AG20443 (cell line): ENCODE measurements at regions not wholly inside any gene's neighbourhood (a gene's known extent, or its start where the extent isn't known, plus 50 kb on each side); places are given as distances from the start of the nearest gene placed in this dataset.

Source experiments
- DNase-seq: peaks from one replicate; pipeline ENCODE4 v3.0.0; 2012; ENCODE audit warnings: low spot score, mixed read lengths

DNA sequence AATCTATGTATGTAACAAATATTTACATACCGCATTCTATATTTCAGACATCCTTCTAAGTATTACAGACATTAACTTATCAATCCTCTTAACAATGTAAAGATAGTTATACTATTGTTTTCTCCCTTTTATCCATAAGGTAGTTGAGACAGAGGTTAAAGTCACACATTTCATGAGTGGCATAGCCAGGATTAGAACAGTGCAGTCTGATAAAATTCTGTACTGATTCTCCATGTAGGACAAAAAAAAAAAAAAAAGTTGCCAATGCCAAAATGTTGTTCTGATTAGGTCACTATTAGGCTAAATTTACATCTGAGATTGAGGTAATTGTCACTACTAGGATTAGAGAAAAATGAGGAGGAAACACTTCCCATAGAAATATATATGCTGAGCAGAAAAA is 629.2 kb downstream of the OTOL1 start:
- DNase-seq, result no peak

DNA sequence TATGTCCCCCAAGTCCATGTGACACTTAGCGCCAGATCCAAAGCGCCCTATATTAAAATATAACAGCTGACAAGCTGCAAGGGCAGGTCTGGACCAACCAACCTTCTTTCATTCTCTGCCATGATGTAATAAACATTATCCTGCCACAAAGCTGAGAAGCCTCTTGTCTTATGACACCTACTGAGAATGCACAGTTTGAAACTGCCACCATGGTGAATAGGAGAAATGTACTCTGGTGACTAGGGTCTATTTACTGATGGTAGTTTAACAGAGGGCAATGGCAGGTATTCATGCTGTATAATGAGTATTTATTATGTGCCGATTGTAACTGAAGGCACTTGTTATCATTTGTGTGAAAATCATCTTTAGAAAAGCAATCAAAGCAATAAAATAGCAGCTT is 634.0 kb downstream of the OTOL1 start:
- DNase-seq, result no peak

DNA sequence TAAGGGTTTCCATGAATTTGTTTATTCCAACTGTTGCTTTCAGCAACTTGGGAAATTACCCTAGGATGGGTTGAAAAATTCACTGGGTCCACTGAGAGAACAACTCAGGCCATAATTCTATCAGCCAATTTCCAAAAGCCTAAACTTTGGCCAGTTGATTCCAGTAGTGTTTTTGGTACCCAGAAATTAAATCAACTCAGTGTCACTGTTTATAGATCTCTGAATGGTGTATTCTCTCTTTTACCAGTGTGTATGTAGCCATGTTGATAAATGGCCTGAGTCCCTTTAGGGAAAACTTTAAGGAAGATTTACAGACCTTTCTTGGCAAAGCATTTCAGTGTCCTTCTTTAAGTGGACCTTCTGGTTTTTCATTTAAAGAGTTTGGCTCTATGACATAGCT is 636.4 kb downstream of the OTOL1 start:
- DNase-seq, result no peak

- DNase-seq, result no peak
Measured at GRCh38 chr3:162134571-162134970, 638.0 kb downstream of the OTOL1 start.

- no peak for DNase-seq
Measured at GRCh38 chr3:162136136-162136535, 639.5 kb downstream of the OTOL1 start.

DNA sequence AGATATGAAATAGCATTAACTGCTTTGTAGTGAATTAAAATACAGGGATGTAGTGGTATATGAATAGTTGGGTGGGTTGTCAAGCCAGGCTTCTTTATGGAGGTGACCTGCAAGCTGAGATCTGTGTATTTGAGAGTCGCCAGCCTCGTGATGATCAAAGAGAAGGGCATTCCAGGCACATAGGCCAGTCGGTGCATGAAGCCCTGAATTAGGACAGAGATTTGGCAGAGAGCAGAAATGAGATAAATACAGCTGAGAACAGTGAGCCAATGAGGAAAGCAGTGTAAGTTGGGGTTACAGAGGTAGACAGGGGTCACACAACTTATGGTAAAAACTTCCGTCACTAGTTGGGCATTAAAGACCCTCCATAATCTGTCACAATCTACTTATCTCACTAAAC is 641.9 kb downstream of the OTOL1 start:
- DNase-seq, result no peak

- DNase-seq, result no peak
Measured at GRCh38 chr3:162139841-162140240, 643.2 kb downstream of the OTOL1 start.

DNA sequence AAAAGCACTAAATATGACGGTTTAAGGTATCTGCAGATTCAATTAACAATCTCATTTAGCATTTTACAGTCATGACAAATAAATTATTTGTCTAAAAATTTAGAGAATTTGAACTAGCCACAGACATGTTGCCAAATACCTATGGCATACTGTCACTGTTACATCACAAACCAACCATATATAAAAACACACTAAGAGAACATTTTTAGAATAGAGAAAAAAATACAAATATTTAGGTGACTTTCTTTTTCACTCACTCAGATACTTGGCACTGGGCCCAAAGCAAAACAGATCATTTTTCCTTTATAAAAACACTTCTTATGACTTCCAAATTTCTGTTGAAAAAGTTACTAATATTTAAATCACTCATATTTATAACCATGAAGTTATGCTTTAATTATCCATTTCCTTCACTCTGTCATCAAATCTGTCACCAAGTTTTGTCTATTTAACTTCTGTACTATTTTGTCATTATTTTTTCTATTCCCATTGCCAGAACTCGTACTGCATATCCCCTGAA is 644.7 kb downstream of the OTOL1 start:
- DNase-seq, result peak; percentile 11

DNA sequence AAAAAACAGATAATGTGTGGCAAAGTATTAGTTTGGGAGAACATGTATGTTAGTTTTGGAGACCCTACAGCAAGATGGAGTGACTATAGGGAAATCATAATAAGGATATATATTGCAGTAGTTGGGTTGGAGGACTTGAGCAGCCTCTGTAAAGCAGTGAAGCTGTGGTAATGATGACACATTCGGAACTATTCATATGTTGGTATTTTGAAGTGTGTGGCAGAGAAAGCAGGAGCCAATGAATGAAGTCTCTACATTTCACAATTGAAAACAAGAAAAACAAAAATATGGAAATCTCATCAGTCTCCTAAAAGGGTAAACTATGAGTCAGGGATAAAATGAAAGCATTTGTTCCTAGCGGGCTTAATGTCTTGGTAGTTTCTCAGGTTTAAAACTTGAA is 645.9 kb downstream of the OTOL1 start:
- peak; percentile 34 for DNase-seq

DNA sequence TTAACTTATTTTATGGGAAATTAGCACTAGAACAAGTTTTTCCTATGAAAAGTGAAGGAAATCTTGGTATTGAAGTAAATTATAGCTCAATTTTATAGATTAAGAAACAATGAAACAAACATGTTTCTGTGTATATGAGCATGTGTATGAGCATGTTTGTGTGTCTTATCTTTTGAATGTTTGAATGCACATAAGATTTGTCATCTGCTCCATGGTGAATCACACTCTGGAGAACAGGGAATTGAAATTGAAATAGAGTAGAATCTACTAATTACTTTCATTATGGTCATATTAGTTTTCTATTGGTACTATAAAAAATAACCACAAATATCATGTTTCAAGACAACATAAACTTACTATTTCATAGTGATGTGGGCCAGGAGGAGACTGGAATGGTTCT is 646.6 kb downstream of the OTOL1 start:
- DNase-seq, result no peak

- DNase-seq, result no peak
Measured at GRCh38 chr3:162147996-162148395, 651.4 kb downstream of the OTOL1 start.

DNA sequence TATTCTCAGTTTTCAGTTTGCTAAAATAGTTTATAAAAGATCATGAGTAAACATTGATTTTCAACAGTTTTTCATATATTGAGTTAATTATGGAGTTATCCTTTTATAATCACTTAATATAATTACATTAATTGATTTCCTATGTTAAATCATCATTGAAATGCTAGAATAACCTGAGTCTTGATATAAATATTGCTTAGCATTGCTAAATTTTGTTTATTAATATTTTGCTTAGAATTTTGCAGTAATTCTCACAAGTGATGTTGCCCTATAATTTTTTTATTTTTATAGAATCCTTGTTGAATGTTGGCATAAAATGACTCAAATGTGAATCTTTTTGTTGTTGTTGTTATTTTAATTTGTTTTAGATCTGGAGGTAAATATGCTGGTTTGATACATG is 654.2 kb downstream of the OTOL1 start:
- no peak for DNase-seq

- no peak for DNase-seq
Measured at GRCh38 chr3:162152636-162153035, 656.0 kb downstream of the OTOL1 start.

DNA sequence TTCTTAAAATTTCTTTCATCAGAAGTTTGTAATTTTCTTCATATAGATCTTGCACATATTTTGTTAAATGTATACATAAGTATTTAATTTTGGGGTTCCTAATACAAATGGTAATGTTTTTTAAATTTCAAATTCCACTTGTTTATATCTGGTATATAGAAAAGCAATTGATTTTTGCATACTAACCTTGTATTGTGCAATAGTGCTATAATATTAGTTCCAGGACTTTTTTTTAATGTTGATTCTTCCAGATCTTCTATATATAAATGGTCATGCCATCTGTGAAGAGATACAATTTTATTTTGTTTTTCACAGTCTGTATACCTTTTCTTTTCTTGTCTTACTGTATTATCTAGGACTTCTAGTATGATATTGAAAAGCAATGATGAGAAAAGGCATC is 665.0 kb downstream of the OTOL1 start:
- DNase-seq, result no peak

- no peak for DNase-seq
Measured at GRCh38 chr3:162165346-162165745, 668.7 kb downstream of the OTOL1 start.

DNA sequence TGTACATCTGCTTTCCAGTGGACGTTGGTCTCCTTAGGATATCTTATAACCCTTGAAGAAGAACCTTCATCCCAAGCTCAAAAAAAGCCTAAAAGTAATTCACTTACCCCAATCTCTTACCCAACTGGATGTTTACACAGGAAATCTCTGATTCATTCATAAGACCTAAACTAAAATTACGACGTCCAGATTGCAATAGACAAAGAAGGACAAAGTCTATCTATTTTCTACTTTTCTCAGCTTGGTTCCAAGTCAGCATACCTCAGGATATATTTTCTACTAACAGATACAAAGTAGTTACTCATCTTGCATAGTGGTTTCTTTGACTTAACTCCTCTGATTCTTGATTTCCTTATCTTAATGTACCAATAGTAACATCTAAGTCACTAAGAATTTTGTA is 669.9 kb downstream of the OTOL1 start:
- DNase-seq, result no peak

- no peak for DNase-seq
Measured at GRCh38 chr3:162168715-162169114, 672.1 kb downstream of the OTOL1 start.

DNA sequence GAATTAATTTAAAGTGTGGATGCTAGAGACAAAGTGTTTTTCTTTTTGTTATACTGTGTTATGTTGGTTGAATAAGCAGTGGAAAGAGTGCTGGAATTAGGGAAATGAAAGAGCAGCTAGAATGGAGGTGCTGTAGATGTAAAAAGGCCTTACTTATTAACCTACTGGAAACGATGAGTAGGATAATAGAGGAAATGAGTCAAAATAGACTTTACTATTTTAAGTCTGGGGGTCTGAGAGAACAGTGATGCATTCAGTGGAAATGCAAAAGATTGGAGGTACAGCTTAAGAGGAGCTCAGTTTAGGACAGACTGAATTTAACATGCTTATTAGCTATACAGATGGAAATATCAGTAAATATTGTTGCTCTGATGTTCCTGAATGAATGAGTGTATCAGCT is 674.0 kb downstream of the OTOL1 start:
- no peak for DNase-seq

- no peak for DNase-seq
Measured at GRCh38 chr3:162171970-162172369, 675.4 kb downstream of the OTOL1 start.

DNA sequence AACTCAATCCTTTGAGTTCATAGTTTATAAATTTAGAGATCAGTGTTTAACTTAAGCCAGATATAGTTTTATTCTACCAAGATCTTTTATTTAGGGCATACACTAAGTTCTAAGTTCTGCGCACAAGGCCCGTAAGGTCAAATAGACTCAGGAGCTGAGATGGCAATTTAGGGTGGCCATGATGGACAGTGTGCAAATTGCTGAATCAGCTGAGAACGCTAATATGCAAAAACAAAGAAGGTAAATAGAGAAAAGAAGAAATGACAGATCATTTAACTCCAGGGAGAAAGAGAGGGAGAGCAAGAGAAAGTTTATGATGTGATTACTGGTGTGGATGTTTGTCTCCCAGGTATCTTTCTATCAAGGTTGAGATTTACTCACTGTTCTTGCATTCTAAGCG is 678.5 kb downstream of the OTOL1 start:
- no peak for DNase-seq

DNA sequence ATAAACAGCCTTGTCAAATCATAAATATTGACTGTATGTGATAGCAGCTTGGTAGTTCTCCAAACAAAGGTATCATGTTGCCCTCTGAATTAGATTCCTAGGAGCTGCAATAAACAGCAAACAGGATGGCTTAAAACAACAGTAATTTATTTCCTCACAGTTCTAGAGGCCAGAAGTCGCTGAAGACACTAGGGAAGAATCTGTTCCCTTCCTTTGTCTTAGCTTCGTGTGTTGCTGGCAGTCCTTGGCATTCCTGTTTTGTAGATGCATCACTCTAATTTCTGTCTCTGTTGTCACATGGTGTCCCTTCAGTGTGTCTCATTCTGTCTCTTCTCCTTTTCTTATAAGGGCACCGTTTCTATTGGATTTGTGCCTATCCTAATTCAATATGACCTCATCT is 679.3 kb downstream of the OTOL1 start:
- no peak for DNase-seq

DNA sequence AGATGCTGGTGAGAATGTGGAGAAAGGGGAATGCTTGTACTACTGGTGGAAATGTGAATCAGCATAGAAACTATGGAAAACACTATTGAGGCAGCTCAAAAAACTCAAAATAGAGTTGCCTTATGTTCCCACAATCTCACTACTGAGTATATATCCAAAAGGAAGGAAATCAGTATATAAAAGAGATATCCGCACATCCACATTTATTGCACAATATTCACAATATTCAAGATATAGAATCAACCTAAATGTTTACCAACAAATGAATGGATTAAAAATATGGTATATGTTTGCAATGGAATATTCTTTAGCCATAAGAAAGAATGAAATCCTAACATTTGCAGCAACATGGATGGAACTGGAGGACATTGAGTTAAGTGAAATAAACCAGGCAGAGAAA is 686.8 kb downstream of the OTOL1 start:
- DNase-seq, result no peak

DNA sequence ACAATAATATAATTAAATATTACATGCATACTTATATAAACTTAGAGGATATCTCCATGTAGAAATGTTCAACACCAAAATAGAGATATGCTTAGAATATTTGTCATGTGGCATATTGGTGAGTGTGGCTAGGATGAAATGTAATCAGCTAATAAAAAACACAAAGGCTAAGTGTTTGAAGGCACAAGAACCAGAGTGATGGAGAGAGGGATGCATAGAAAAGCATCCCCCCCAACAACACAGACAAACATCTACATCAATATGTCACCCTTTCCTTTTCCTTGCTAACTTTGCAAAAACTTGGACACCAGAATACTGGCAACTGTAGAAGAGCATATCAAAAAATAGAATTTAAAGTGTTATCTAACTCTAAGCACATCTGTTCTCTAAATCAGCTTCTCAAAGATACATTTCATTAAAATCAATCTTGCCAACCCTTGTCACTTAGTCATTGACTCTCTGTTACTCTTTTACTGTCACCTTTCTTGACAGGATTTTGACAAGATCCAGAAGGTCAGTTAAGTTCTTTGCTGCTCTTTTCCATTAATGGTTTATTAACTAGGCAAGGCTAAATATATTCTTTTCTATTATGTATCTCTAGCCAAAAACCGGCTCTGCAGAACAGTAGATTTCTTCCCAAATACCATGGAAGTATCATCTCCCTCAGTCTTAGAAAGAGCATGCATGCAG is 695.9 kb downstream of the OTOL1 start:
- no peak for DNase-seq
